ENCODE measurements at regions not wholly inside any gene's neighbourhood (a gene's known extent, or its start where the extent isn't known, plus 50 kb on each side); places are given as distances from the start of the nearest gene placed in this dataset.
"Not testable (repeated sequence)": the region's sequence is repeated elsewhere in the genome, so short reads cannot be mapped to it uniquely, and the experiment has no call there.

GRCh38 chr2:13532781-13533523, 816.2 kb downstream of the TRIB2 start:
- not testable (repeated sequence) for DNase-seq (ENCODE audit: low read depth)

GRCh38 chr2:13533524-13533922, 816.8 kb downstream of the TRIB2 start:
- no peak for DNase-seq (ENCODE audit: low read depth)

DNA sequence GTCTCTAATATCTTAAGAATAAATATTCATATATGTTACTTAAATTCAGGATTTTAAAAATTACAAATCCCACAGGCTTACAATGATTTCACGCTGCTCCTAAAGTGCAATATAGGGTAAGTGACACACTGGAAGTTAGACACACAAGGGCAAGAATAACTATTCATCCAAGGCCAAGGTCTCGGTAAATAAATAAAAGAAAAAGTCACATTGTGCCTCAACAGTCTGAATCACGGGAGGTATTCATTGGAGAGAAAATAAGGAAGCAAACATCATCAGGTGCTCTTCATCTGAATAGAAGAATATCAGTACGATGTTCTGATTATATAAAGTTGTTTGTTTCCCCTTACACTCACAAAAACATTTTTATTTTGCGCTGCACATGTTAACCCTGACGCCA, 820.2 kb downstream of the TRIB2 start:
- no peak for DNase-seq (ENCODE audit: low read depth)

- no peak for DNase-seq (ENCODE audit: low read depth)
Measured at GRCh38 chr2:13537771-13538349, 821.1 kb downstream of the TRIB2 start.

- DNase-seq (ENCODE audit: low read depth): no peak
Measured at GRCh38 chr2:13539296-13539695, 822.6 kb downstream of the TRIB2 start.

DNA sequence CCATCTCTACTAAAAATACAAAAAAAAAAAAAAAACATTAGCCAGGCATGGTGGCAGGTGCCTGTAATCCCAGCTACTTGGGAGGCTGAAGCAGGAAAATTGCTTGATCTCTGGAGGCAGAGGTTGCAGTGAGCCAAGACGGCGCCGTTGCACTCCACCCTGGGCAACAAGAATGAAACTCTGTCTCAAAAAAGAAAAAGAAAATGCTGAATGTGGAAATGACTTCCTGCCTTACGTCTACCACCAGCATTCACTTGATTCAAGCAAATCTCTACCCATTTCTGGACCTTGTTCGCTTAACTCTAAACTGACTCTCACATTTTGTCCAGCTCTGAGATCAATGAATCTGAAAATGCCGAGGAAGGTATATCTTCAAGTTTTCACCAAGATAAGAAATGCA, 825.3 kb downstream of the TRIB2 start:
- DNase-seq (ENCODE audit: low read depth): no peak

DNA sequence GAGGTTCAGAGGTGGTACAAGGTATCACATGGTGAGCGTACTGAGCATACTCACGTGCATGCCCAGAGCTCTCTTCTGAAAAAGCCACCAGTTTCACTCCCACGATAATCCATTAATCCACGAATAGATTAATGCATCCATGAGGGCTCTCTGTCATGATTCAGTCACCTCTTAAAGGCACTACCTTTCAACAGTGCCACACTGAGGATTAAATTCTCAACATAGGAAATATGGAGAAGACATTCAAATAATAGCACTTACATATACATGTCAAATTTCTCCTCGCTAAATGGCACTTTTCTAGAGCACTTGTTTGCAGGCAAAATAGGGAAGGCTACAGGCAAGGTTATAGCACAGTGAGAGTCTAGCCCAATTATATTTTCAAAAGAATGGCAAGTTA, 825.9 kb downstream of the TRIB2 start:
- no peak for DNase-seq (ENCODE audit: low read depth)

- no peak for DNase-seq (ENCODE audit: low read depth)
Measured at GRCh38 chr2:13543550-13543949, 826.8 kb downstream of the TRIB2 start.

DNA sequence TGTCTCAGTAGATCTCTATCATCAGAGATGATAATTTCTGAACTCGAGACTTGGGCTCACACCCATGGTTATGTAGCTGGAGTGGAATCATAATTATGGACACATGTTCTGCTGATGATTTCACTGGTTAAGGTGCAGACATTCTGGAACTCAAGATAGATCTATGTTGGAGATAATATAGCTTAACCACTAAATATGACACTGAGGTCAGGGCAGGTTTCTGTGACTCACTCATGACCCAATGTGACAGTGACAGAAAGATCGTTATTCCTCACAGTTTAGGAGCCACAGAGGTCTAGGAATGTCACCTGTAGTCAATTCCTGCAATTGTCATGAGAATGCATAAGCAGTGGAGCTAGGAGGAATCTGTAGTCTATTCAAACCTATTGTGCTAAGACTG, 828.6 kb downstream of the TRIB2 start:
- DNase-seq (ENCODE audit: low read depth): no peak

- DNase-seq (ENCODE audit: low read depth): no peak
Measured at GRCh38 chr2:13546131-13546530, 829.4 kb downstream of the TRIB2 start.

DNA sequence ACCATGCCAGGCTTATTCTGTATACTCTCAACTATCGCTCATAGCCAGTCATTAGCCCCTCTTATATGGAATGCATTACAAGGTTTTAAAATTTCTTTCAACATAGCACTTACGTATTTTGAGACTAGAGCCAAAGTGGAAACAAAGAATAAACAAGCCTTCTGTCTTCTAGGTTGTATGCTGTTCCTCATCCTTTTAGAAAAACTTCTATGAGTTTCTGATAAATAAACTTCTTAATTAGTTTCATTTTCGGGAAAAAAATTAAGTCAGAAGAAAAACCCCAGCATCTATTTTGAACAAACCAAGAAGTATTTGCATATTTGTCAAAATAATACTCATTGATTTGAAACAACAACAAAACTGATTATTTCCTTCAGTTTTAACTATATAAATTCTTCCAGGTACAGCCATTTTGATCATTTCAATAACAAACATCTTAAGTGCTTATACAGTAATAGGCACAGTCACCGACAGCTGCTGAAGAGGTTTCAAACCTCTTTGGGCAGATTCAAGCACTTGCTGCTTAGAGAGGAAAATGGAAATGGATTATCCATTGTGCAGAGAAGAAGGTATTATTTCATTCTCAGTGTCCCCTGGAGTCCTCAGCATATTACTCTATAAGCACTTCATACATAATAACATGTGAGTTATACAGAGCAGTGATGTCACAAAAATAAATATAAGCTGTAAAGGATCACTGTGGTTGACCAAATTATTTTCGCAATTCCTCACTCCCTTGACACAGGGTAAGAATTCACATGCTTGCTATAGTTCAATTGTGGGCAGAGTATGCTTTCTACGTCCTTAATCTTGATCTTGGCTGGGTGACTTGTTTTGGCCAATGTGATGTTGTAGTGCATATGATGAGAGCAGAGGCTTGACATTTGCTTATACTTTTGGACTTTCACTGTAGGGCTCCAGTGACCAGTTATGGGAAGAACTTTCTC, 833.8 kb downstream of the TRIB2 start:
- no peak for DNase-seq (ENCODE audit: low read depth)

- DNase-seq (ENCODE audit: low read depth): no peak
Measured at GRCh38 chr2:13558368-13558767, 841.6 kb downstream of the TRIB2 start.

DNA sequence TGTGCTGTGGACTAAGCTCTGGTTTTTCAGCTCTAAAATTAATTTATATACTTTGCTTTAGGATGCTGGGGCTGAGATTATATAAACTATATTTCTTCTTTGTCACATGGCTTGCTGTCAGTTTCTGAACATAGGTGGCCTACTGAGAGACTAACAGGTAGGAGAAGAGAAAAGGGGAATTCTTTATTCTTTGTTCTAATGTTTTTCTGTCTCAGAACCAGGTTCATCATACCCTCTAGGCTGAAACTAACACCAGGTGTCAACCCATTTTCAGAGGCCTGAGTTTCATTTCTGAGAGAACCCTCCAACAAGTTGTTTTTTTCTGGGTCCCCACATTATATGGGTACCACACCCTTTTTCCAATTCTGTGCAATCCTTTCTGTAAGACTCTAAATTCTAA, 843.6 kb downstream of the TRIB2 start:
- no peak for DNase-seq (ENCODE audit: low read depth)

GRCh38 chr2:13572466-13572865, 855.7 kb downstream of the TRIB2 start:
- no peak for DNase-seq (ENCODE audit: low read depth)

DNA sequence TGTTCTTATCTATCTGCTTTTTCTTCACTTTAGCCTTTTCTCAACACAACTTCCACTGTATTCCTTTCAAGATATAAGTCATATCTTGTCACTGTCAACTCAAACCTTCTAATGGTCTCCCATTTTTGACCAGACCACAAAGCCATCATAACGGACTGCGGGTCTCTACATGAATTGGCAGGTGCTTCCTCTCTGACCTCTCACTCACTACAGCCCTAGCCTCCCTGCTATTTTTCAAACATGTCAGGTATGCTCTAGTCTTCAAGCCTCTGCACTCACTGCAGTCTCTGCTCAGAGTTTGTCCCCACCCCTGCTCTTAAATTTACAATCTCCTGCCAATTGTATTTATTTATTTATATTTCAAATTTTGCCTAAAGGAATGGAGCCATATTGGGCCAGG, 858.1 kb downstream of the TRIB2 start:
- DNase-seq (ENCODE audit: low read depth): no peak

GRCh38 chr2:13576406-13577036, 859.8 kb downstream of the TRIB2 start:
- DNase-seq (ENCODE audit: low read depth): no peak

DNA sequence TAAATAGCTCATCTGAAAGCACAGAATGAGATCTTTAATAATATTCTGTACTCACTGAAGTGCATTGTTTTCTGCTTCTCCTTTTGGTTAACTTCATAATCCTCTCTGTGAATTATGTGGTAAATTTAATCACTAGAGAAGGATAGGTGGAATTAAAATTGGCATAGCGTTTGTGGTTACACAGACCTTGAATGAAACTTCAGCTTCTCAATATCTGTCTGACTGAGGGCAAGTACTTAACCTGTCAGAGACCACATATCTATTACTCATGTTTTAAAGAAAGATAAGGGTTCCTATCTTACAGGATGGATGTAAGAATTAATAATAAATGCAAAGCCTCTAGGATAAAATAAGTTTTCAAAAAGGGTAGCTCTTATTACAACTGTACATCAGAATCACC, 861.8 kb downstream of the TRIB2 start:
- DNase-seq (ENCODE audit: low read depth): no peak

GRCh38 chr2:13581471-13581870, 864.7 kb downstream of the TRIB2 start:
- DNase-seq (ENCODE audit: low read depth): no peak

DNA sequence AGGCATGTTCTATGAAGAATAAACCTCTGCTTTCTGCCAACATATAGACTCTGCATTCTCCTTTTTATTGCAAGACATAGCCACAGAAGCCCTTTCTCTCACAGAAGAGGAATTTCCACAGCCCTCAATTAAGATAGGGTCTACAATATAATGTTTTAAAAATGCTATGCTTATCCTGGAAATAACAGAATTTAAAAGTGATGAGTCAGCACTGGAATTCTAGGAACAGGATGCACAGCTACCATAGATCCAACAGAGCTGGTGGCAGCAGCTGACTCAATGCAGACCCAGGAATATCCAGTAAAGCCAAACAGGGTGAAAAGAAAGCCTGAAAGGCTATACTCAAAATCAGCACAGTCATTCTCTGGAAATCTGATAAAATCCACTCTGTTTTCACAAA, 866.9 kb downstream of the TRIB2 start:
- no peak for DNase-seq (ENCODE audit: low read depth)

- no peak for DNase-seq (ENCODE audit: low read depth)
Measured at GRCh38 chr2:13584020-13584419, 867.3 kb downstream of the TRIB2 start.

GRCh38 chr2:13585732-13586131, 869.0 kb downstream of the TRIB2 start:
- no peak for DNase-seq (ENCODE audit: low read depth)

GRCh38 chr2:13596233-13596632, 879.5 kb downstream of the TRIB2 start:
- no peak for DNase-seq (ENCODE audit: low read depth)

All from Daoy (cell line).